HS-27A (cell line): ENCODE measurements at regions not wholly inside any gene's neighbourhood (a gene's known extent, or its start where the extent isn't known, plus 50 kb on each side); places are given as distances from the start of the nearest gene placed in this dataset.

Experiments
- DNase-seq: peaks from one replicate; pipeline ENCODE4 v3.0.0-alpha.2; 2012; ENCODE audit warnings: low read depth, missing footprints

DNA sequence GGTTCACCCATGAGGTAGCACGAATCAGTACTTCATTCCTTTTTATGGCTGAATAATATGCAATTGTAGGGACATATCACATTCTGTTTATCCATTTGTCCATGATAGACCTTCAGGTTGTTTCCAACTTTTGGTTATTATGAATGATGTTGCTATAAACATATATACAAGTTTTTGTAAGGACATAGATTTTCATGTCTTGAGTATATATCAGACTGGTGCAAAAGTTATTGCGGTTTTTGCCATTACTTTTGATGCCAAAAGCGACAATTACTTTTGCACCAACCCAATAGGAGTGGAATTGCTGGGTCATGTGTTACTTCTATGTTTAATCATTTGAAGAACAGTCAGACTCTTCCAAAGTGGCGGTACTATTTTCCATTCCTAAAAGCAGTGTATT, 361.5 kb downstream of the RPS24 start:
- DNase-seq: no peak

DNA sequence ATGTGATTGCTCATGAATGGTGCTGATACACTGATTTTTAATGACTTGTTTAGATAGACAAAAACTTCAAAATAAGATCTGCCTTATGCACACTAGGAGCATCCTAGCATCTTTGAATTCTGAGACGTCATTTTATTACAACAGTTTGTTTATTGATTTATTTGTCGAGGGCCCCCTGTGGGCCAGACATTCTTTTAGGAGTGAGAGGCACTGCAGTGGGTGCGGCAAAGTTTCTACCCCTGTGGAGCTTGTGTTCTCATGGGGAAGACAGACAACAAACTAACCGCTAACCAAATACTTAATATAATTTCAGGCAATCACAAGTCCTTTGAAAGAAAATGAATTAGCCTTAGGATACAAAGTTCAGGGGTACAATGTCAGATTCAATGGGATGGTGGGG, 363.1 kb downstream of the RPS24 start:
- DNase-seq: no peak

DNA sequence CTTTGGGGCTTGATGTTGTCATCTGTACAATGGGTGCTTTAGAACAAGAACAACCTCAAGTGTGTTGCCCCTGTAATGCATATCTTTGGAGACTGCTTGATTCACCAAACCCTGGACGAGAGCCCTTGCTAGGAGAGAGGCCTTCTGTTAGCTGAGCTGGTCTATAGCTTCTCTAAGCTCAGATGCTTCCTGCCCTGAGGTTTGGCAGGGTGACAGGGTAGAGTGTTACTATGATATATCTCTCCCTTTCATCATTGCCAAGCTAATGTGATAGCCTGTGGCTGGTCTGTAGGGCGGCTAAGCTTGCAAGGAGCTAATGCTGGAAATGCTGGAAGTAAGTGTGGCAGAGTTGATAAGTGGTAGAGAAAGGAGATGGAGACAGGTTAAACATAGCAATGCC, 364.1 kb downstream of the RPS24 start:
- no peak for DNase-seq

DNA sequence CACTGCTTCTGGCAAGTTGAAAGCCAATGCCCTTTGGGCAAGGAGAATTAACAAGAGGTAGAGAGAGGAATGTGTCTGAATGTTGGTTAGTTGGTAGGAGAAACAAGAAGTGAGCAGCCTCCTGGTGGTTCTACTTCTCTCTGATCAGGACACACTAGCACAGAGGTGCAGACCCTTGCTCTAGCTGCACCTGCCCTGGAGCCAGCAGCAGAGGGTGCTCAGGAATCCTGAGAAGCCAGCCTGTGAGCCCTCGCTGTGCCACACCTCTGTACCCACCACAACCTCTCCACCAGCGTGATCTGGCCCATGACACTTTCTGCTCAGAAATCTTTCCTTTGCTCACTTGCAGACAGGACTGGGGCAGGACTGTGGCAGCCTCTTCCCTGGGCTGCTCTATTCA, 364.7 kb downstream of the RPS24 start:
- no peak for DNase-seq

DNA sequence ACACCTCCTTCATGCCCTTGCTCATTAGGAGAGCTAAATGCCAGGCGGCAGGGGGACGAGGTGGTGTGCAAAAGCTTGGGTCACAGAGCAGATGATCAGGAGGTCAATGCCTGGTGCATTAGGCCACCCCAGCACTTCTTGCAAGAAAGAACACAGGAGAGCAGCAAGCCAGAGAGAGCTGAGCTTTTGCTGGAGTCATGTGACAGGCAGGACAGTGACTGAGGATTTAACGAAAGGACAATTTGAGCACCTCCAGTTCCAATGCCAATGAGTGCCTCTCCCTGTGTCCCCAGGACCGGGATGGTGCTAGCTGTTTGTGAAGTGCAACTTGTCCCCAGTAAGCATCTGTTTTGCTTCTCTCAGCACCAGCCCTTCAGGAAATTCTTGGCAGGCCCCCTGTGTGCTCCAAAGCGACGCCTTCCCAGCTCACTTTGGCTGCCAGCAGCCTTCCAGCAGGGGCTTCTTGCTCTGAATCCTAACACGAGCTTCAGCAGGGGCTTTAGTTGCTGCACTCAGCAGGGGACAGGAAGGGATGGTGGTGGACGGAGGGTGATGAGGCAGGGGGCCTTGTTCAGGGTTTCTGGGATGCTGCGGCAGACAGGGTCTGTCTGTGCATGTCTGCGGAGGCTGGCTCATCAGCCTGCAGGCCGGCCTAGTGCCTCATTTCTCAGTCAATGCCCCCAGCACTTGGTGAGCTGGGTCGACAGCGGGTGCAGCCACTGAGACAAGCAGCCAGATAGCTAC, 368.1 kb downstream of the RPS24 start:
- DNase-seq: no peak

DNA sequence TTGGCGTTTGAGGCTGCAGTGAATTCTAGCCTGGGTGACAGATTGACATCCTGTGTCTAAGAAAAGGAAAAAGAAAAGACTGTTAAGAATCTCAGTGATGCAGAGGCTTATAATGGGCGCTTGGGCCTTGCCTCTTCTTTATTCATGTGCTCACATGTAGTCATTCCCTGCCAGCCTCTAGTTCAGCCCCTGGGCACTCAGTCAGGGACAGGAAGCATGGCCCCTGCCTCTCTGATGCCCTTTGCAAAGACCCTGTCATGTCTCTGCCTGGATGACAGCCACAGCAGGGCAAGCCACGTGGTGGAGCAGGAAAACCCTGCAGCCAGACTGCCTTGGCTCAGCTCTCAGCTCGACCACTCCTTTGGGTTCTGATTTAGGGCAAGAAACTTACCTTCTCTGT, 368.9 kb downstream of the RPS24 start:
- no peak for DNase-seq

DNA sequence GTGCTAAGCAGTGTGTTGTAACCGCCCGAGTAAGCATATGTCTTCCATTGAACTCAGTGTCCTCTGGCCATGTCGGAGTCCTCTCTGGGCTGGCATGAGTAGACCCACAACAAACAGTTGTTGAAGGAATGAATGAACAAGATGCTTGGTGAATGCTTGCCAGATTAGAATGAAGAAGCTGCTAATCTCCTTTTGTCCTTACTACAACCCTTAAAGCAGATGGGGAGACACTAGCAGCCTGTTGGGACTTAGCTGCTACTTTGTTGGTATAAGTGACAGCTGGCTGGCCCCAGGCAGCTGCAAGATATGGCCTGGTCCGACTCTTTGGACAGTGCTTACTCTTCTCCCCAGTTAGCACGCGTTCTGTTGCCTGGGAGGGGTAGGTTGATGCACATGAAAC, 370.1 kb downstream of the RPS24 start:
- no peak for DNase-seq

DNA sequence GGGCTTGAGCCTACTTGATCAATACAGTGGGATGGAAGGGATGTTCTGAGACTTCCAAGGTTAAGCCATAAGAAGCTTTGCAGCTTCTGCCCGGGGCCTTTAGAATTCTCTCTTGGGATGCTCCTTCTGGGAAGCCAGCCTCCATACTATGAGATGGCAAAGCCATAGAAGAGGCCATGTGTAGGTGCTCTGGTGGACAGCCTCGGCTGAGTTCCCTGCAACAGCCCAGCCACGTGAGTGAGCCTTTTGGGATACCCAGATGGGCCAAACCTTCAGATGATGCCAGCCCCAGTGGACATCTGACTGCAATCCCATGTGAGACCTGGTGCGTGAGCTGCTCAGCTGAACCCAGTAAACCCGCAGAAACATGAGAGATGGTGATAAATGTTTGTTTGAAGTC, 370.6 kb downstream of the RPS24 start:
- no peak for DNase-seq

DNA sequence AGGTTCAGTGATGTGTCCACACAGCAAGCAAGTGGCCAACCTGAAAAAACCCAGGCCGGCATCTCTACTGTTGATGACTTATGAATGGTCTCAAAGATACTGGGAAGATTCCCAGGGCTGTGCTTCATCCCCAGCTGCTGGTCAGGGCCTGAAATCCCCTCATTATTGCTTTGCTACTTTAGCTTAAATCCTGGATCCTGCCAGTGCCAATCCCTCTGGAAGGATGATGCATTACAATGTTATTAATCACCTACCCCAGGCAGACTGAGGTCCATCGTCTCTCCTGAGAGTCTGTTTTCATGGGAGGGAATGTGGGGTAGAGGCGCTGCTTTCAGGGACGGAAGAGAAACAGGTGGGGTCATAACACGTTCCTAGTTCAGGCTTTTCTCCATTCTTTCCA, 371.6 kb downstream of the RPS24 start:
- DNase-seq: no peak

DNA sequence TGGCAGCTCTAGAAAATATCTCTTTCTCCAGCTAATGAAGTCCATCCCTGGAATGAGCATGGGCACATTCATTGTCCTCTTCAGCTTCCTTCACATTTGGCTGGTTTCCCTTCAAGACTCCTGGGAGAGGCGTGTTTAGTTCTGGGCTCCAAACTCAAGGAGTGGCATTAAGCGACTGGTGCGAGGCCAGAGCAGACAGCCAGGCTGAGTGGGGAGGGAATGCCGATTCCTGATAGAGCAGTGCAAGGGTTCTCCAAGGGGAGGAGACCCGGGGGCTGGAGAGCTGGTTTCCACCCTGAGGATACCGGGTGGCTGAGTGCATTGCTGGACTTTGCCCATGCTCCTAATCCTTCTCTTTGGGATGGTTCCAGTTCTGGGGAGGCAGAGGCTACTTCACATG, 372.1 kb downstream of the RPS24 start:
- DNase-seq: no peak

DNA sequence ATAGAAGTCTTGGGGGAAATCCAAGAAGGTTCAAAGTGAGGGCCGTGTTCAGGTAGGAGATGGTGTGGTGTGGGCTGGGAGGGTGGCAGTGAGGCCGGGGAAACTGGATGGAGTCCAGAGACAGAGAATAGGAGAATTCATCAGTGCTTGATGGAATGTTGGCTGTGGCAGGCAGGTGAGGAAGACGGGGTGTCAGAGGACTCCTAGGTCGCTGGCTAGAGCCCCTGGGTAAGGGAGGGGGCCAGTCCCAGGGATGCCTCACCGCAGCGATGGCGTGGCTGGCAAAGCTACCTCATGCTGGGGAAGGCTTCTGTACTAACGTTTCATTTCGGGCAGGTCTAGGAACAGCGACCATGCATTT, 373.0 kb downstream of the RPS24 start:
- DNase-seq: no peak

DNA sequence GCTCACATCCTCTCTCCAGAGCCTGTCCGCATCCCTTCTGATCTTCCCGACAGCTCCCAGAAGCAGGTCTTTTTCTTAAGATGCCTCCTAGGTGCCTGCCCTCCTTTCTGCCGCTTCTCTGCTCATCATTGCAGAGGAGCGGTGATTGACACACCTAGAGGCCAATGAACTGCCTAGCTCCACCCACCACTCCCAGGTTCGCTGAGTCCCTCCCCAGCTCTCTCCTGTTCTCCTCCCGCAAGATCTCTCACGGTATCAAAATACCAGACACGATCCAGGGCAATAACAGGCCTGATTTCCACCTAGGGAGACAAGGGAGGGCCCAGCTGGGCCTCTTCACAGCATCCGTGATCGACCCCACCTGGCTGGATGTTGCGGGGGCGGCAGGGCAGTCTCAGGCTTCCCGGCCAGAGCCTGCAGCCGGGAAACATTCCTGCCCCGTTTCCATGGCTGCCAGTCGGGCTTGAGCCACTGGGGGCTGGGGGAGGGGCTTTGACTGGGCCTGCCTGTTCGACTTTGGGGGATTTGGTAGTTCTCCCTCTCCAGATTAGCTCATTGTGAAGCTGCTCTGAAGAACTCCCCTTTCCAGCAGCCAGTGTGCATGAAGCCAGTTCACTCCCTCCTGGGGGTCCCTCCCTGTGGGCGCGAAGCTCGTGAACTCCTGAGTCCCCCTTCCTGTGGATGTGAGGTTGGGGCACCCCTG, 373.5 kb downstream of the RPS24 start:
- DNase-seq: no peak

DNA sequence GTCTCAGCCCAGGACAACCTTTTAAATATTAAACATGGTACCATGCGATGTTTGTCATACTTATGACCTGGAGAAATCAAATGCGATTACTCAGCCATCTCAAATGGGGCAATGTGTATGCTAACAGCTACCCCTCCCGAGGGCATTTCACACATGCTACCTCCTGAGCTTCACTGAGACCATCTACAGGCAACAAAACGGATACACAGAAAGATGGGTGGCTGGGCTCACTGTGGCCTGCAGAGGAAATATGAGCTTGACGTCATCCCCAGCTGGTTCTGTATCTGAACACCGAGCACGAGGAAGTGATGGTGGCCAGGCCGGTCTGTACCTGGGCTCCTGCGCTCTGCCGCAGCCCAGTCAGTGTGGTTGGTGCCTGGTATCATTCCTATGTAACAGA, 374.3 kb downstream of the RPS24 start:
- DNase-seq: no peak

DNA sequence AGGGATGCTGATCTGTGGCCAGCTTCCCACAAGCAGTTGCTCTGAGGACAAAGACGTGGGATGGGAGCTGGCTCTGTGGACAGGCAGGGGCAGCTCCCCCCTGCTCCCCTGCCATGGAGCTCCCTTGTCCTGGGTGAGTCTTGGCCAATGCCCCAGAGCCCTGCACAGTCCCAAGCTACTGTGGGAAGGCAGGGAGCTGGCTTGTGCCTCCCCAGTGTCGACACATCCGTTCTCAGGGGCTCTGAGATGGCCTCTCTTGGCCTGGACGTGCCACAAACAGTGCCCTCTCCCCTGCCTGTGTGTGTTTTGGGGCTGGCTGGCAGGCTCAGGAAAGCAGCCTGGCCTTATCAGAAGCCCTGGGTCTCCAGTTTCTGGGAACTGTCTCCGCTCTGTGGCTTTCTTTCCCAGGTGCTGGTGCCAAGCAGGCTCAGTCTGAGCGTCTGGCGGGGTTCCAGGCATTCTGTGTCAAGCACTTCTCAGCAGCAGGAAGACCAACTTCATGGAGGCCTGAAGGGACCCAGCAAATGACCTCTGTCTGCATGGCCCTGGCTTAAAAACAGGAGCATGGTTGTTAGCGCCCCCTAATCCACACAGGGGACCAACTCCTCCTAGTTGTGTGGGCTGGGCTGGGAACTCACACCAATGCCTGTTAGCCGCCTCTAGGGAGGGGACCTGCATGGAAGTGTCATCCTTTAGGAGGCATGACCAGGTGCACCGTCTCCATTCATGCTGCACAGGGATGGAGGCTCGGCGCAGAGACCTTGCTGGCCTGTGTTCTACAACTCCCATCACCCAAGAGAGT, 375.2 kb downstream of the RPS24 start:
- DNase-seq: no peak

DNA sequence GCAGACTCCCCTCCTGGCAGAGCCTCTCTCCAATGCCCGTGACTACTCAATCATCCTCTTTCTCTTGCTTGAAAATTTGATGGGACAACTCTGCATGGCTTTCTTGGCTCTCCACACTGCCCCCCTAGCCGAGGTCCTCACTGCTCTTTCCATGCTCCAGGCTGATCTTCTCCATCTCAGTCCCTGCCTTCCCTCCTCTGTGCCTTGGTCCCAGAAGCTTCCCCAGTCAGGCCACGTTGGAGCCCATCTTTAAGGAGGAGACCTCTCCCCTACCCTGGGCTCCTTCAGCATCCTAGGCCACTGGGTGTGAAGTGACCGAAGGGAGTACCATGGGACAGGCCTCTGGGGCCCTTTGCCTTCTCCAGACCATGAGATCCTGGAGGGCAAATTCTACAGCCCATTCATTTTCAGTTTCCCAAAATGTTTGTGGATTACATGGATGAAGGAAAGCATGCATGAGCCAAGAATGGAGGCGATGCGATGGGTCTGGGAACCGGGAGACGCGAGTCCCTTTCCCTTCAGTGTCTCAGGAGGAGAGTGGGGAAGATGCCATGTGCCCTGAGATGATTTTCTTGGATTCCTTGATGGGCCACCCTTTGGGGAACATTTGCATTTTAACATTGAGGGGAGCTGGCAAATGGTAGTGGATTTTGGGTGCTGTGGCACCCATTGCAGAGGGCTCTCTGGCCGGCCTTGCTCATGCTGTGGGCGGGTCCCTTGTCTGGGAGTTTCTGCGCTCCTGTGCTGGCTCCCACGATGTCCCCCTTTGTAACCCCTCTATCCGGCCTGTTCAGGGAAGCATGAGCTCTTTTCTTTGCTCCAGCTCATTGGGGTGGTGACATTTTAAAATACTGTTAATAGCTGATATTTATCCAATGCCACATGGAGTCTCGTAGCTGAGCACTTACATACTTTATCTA, 376.6 kb downstream of the RPS24 start:
- no peak for DNase-seq

DNA sequence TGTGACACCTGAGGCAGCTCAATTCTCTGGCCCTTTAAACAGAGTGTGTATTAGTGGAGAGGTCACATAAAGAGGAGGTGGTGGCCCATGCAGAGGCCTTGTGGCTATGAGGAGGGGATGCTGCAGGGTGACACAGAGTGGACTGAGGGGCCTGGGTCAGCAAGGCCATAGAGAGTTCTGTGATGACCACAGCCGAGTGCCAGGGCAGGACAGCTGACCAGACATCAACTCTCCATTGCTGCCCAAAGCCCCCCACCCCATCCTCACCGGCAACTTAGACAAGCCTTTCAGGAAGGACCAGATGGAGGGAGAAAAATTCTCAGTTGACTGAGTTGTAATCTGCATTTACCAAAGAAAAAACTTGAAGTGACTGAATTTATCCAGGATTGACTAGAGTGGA, 378.1 kb downstream of the RPS24 start:
- no peak for DNase-seq

DNA sequence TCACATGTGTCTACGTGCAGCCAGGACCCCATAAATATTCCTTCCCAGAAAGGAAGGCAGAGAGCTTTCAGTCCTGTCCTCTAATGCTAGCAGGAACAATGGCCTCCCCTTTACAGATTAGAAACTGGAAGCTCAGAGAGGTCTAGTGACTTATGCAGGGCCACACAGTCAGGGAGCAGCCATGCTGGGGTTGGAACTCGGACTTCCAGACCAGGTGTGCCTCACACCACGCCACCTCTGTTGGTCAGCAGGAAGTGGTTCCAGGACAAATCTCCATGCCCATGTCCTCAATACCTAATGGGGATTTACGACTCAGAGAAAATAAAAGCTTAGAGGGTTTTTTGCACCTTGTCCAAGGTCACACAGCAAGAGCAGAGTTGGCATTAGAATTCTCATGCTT, 378.9 kb downstream of the RPS24 start:
- no peak for DNase-seq

DNA sequence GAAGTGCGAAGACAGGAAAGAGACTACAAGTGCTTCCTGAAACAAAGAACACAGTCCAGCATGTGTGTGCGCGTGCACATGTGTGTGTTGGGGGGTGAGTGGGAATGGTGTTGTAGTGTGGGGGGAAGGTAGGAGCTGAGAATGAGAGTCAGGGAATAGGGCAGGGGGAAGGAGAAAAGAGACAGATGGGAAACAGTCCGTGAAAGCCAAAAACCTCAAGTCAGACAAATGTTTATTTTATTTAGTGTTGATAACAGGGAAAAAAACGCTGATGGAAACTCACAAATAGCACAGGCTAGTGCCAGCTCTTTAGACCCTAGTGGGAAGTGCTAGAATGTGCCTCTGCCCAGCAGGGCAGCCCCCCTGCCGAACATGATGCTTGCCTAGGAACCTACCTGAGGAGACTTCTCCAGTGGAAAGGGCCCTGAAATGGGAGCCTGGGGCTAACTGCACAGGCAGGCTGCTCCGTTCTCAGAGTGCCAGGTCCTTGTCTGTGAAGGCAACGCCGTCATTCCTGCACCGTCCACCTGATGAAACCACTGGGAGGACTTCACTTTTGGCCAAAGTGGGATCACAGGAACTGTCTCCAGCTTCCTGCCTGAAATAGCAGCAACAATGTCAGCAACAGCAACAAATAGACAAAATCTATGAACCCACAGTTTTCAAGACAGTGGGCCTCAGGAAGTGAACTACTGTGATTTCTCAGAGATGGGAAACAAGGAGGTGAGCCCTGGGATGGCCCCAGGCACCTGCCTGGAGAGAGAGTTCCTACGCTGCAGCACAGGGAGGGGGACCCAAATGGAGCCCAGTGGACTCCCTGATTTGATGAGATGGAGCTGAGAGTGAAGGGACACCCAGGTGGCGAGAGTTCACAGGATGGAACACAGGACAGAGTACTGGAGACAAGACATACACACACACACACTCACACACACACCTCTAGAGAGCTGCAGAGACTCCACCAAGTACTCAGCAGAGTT, 379.7 kb downstream of the RPS24 start:
- DNase-seq: no peak

DNA sequence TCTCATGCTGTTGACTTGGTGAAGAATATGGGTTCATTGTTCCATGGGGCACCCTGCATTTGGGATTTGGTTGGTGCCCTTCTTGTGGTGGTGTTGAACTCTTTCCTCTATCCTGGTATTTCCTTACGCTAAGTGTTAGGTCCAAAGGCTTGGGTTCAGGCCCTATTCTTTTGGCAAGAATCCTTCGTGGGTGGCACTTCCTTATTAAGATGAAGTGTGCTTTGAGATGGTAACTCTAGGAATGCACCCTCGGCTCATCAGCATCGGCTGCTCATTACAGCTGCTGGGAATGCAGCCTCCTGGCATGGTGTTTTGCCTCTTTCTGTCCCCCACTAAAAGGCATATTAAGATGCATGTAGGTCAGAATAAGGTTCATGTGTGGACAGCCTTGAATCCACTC, 380.7 kb downstream of the RPS24 start:
- DNase-seq: no peak

DNA sequence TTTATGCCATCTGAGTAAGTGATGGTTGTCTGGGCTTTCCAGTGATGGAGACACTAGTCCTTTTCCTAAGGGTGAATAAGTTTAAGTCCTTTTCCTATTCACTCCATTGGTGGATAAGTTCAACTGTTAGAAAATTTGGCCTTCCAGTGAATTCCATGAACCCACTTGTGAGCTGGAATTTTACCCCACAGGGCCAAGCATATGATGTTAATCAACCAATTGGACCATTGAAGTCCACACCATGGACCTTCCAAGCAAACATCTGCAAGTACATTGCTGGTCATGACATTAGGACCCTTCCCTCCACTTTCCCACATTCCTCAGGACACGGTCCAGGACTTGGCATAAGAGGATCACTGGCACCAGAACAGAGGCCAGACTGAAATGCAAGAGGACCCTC, 381.4 kb downstream of the RPS24 start:
- DNase-seq: no peak
